ENCODE measurements at regions not wholly inside any gene's neighbourhood (a gene's known extent, or its start where the extent isn't known, plus 50 kb on each side); places are given as distances from the start of the nearest gene placed in this dataset.

DNA sequence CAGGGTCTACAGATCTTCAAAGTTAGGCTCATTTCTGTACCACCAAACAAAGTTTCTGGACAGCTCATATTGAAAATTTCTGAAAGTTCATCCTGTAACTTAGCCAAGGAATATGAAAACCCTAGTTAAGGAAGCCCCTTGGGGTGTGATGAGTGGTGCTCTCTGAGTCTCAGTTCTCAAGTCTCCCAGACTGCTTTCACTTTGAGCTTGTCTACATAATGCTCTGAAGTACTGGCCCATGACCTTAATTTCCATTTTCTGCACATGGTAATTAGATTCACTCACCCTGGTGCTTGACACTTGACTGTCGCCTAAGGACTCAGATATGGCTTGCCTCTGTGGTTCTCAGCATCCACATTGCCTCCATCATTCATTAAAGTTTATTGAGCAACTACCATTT lies 51.7 kb upstream of the SATB2 start:
- H3K27me3 ChIP-seq (ENCODE audit: insufficient read depth, low read length): no peaks in the 10 kb centered on the region

More for the DNA sequence above, 51.7 kb upstream of the SATB2 start:
- H3K36me3 ChIP-seq (ENCODE audit: insufficient read depth, low read length): no peaks in the 10 kb centered on the region
- H3K79me2 ChIP-seq (ENCODE audit: insufficient read depth, low read length): no peaks in the 10 kb centered on the region
- no peaks in the 10 kb centered on the region for H3K4me1 ChIP-seq (ENCODE audit: insufficient read depth, low read length)
- H2AFZ ChIP-seq (ENCODE audit: low read length): no peak overlapping the region
- TF ChIP-seq, protein P1, sequence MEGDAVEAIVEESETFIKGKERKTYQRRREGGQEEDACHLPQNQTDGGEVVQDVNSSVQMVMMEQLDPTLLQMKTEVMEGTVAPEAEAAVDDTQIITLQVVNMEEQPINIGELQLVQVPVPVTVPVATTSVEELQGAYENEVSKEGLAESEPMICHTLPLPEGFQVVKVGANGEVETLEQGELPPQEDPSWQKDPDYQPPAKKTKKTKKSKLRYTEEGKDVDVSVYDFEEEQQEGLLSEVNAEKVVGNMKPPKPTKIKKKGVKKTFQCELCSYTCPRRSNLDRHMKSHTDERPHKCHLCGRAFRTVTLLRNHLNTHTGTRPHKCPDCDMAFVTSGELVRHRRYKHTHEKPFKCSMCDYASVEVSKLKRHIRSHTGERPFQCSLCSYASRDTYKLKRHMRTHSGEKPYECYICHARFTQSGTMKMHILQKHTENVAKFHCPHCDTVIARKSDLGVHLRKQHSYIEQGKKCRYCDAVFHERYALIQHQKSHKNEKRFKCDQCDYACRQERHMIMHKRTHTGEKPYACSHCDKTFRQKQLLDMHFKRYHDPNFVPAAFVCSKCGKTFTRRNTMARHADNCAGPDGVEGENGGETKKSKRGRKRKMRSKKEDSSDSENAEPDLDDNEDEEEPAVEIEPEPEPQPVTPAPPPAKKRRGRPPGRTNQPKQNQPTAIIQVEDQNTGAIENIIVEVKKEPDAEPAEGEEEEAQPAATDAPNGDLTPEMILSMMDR (IDR thresholded peaks at IDR 0.05; ENCODE audit: extremely low read depth, low read depth, low read length): no peak
- no peak overlapping the region for H3K4me3 ChIP-seq (ENCODE audit: insufficient read depth, low read length)
- H3K27ac ChIP-seq (ENCODE audit: low read depth, low read length): no peak overlapping the region
- no peaks in the 10 kb centered on the region for H3K9me3 ChIP-seq (ENCODE audit: low read depth, low read length)
- no peak overlapping the region for H3K4me2 ChIP-seq (ENCODE audit: insufficient read depth, low read length)
- no peaks in the 10 kb centered on the region for H4K20me1 ChIP-seq (ENCODE audit: insufficient read depth, low read length)
- no peak for DNase-seq (ENCODE audit: insufficient read length, low spot score, missing footprints)
